HEK293 (cell line): ENCODE measurements at regions not wholly inside any gene's neighbourhood (a gene's known extent, or its start where the extent isn't known, plus 50 kb on each side); places are given as distances from the start of the nearest gene placed in this dataset.

Experiments used
- CTCF ChIA-PET: fragments of 350-600 bp; formaldehyde crosslinking; extraction: SDS; loops from one replicate; lab custom pipeline; 2021; ENCODE audit warnings: antibody characterized with exemption; lab: Yijun Ruan, JAX
- POLR2A ChIA-PET: fragments of 300-600 bp; formaldehyde crosslinking; extraction: SDS; loops from one replicate; lab custom pipeline; 2020; ENCODE audit warnings: antibody characterized with exemption, inconsistent platforms; lab: Yijun Ruan, JAX
- H3K27ac ChIP-seq: fragments of 200-500 bp; sonication (Bioruptor generic); 2 replicates; pipeline ENCODE4 v1.5.1; 2014; ENCODE audit warnings: low read depth, low read length, control low read depth, inconsistent platforms; ENCODE audit errors: extremely low read depth
- H3K36me3 ChIP-seq, 2 experiments: fragments of 200-500 bp in 1 of 2; sonication (Bioruptor generic) in 1 of 2; 1 replicate in 1 of 2; 2 replicates in 1 of 2; pipeline ENCODE4 v1.5.1; 2014 to 2017; ENCODE audit warnings: inconsistent platforms in 2 of 2, low read length in 2 of 2; ENCODE audit not compliant: control insufficient read depth in 2 of 2, insufficient read depth in 1 of 2
- H3K4me1 ChIP-seq: fragments of 200-500 bp; sonication (Bioruptor generic); 2 replicates; pipeline ENCODE4 v1.5.1; 2014; ENCODE audit warnings: mild to moderate bottlenecking, low read length, inconsistent platforms; ENCODE audit not compliant: control insufficient read depth, insufficient read depth
- H3K4me3 ChIP-seq: 2 replicates; pipeline ENCODE4 v1.5.1; 2011; ENCODE audit warnings: low read depth, mild to moderate bottlenecking, control low read depth, low read length, moderate library complexity
- H3K9me3 ChIP-seq: fragments of 200-500 bp; sonication (Bioruptor generic); 2 replicates; pipeline ENCODE4 v1.5.1; 2014; ENCODE audit warnings: low read depth, low read length, inconsistent platforms; ENCODE audit not compliant: control insufficient read depth, insufficient read depth
- MEIS1 ChIP-seq: sonication (generic); formaldehyde crosslinking; IDR thresholded peaks from 2 replicates; pipeline ENCODE4 v1.8.1; 2022; ENCODE audit warnings: missing genetic modification reagents, mild to moderate bottlenecking, borderline replicate concordance
- REST ChIP-seq: fragments of 450-650 bp; formaldehyde crosslinking; IDR thresholded peaks from 2 replicates; pipeline ENCODE4 v1.5.1; 2016; ENCODE audit warnings: missing biosample characterization, missing genetic modification characterization
- SP2 ChIP-seq: fragments of 450-650 bp; formaldehyde crosslinking; IDR thresholded peaks from 2 replicates; pipeline ENCODE4 v1.5.1; 2016; ENCODE audit warnings: missing biosample characterization, missing genetic modification characterization
- ZFP41 ChIP-seq: fragments of 450-650 bp; formaldehyde crosslinking; IDR thresholded peaks from 2 replicates; pipeline ENCODE4 v1.5.1; 2016; ENCODE audit warnings: missing biosample characterization, missing genetic modification characterization, borderline replicate concordance
- ZNF121 ChIP-seq: fragments of 450-650 bp; formaldehyde crosslinking; IDR thresholded peaks from 2 replicates; pipeline ENCODE4 v1.5.1; 2016; ENCODE audit warnings: missing biosample characterization, missing genetic modification characterization
- ZNF132 ChIP-seq: fragments of 450-650 bp; formaldehyde crosslinking; IDR thresholded peaks from 2 replicates; pipeline ENCODE4 v1.5.1; 2017; ENCODE audit warnings: missing biosample characterization, missing genetic modification characterization, borderline replicate concordance
- ZNF221 ChIP-seq: fragments of 450-650 bp; formaldehyde crosslinking; IDR thresholded peaks from 2 replicates; pipeline ENCODE4 v1.5.1; 2017; ENCODE audit warnings: missing biosample characterization, missing genetic modification characterization, borderline replicate concordance
- ZNF239 ChIP-seq: fragments of 450-650 bp; formaldehyde crosslinking; IDR thresholded peaks from 2 replicates; pipeline ENCODE4 v1.5.1; 2016; ENCODE audit warnings: missing biosample characterization, missing genetic modification characterization
- ZNF311 ChIP-seq: fragments of 450-650 bp; formaldehyde crosslinking; IDR thresholded peaks from 2 replicates; pipeline ENCODE4 v1.5.1; 2017; ENCODE audit warnings: missing biosample characterization, missing genetic modification characterization, borderline replicate concordance
- ZNF350 ChIP-seq: fragments of 450-650 bp; formaldehyde crosslinking; IDR thresholded peaks from 2 replicates; pipeline ENCODE4 v1.5.0; 2017; ENCODE audit warnings: missing biosample characterization, mild to moderate bottlenecking, missing genetic modification characterization
- ZNF354C ChIP-seq: fragments of 450-650 bp; formaldehyde crosslinking; IDR thresholded peaks from 2 replicates; pipeline ENCODE4 v1.5.1; 2016; ENCODE audit warnings: missing biosample characterization, missing genetic modification characterization, low read depth, borderline replicate concordance
- ZNF404 ChIP-seq: fragments of 450-650 bp; formaldehyde crosslinking; IDR thresholded peaks from 2 replicates; pipeline ENCODE4 v1.5.1; 2017; ENCODE audit warnings: missing biosample characterization, missing genetic modification characterization
- ZNF433 ChIP-seq: fragments of 450-650 bp; formaldehyde crosslinking; IDR thresholded peaks from 2 replicates; pipeline ENCODE4 v1.5.1; 2016; ENCODE audit warnings: missing biosample characterization, missing genetic modification characterization, low read depth
- ZNF514 ChIP-seq: fragments of 450-650 bp; formaldehyde crosslinking; IDR thresholded peaks from 2 replicates; pipeline ENCODE4 v1.5.1; 2016; ENCODE audit warnings: missing biosample characterization, missing genetic modification characterization
- ZNF518A ChIP-seq: fragments of 450-650 bp; formaldehyde crosslinking; conservative IDR thresholded peaks from 2 replicates; pipeline ENCODE4 v1.5.1; 2016; ENCODE audit warnings: low read depth, missing biosample characterization, missing genetic modification characterization
- ZNF544 ChIP-seq: fragments of 450-650 bp; formaldehyde crosslinking; IDR thresholded peaks from 2 replicates; pipeline ENCODE4 v1.5.0; 2017; ENCODE audit warnings: missing biosample characterization, missing genetic modification characterization
- ZNF555 ChIP-seq: fragments of 450-650 bp; formaldehyde crosslinking; conservative IDR thresholded peaks from 2 replicates; pipeline ENCODE4 v1.5.1; 2017; ENCODE audit warnings: missing biosample characterization, mild to moderate bottlenecking, missing genetic modification characterization, inconsistent platforms
- ZNF670 ChIP-seq: fragments of 450-650 bp; formaldehyde crosslinking; IDR thresholded peaks from 2 replicates; pipeline ENCODE4 v1.5.1; 2016; ENCODE audit warnings: missing biosample characterization, missing genetic modification characterization, low read depth
- ZNF776 ChIP-seq: fragments of 450-650 bp; formaldehyde crosslinking; IDR thresholded peaks from 2 replicates; pipeline ENCODE4 v1.5.0; 2017; ENCODE audit warnings: missing biosample characterization, missing genetic modification characterization, borderline replicate concordance

GRCh38 chr14:55904086-55904485, 214.1 kb upstream of the PELI2 start:
- Histone ChIP-seq H3K4me1 (no peaks in the 10 kb centered on the region), H3K4me3 (no peak overlapping the region), H3K36me3 (no peaks in the 10 kb centered on the region), H3K9me3 (no peaks in the 10 kb centered on the region), H3K27ac (no peak overlapping the region)
- POLR2A ChIA-PET = no interaction called here
- CTCF ChIA-PET = interaction anchor here (0.8 kb wide), 1 partner anchor 154 kb away, joined by 4 read pairs; no protein-coding TSS in a partner anchor
- no peak for TF ChIP-seq ZNF221
- no peak for TF ChIP-seq ZNF544

- ChIA-PET POLR2A (no interaction called here), CTCF (no interaction called here)
- H3K4me3 ChIP-seq = no peak overlapping the region
- no peak overlapping the region for H3K27ac ChIP-seq
- H3K9me3 ChIP-seq = no peaks in the 10 kb centered on the region
- no peaks in the 10 kb centered on the region for H3K36me3 ChIP-seq
- no peak for TF ChIP-seq ZFP41 (tag by site-specific recombination)
- no peak for TF ChIP-seq ZNF311 (tag by site-specific recombination)
- TF ChIP-seq ZNF670 (tag by site-specific recombination) = no peak
- TF ChIP-seq ZNF132 (tag by site-specific recombination) = no peak
- no peak for TF ChIP-seq ZNF514 (tag by site-specific recombination)
- no peak for TF ChIP-seq ZNF518A (tag by site-specific recombination)
- no peak for TF ChIP-seq ZNF776 (tag by site-specific recombination)
- no peak for TF ChIP-seq ZNF354C (tag by site-specific recombination)
- no peak for TF ChIP-seq REST (tag by site-specific recombination)
- no peak for TF ChIP-seq ZNF239 (tag by site-specific recombination)
- TF ChIP-seq ZNF433 (tag by site-specific recombination) = no peak
- TF ChIP-seq SP2 = no peak
- no peak for TF ChIP-seq ZNF555 (tag by site-specific recombination)
- no peak for TF ChIP-seq MEIS1
- no peak for TF ChIP-seq ZNF350
- no peak for TF ChIP-seq ZNF121 (tag by site-specific recombination)
- TF ChIP-seq ZNF404 (tag by site-specific recombination) = no peak
- no peaks in the 10 kb centered on the region for H3K4me1 ChIP-seq
These were observed 210.1 kb upstream of the PELI2 start for GRCh38 chr14:55908106-55908505.
